LNCaP clone FGC (cell line): ENCODE measurements at regions not wholly inside any gene's neighbourhood (a gene's known extent, or its start where the extent isn't known, plus 50 kb on each side); places are given as distances from the start of the nearest gene placed in this dataset.

Experiments used
- DNase-seq: peaks from one replicate; pipeline ENCODE4 v3.0.0-alpha.2; 2011; ENCODE audit warnings: low read depth
- H3K4me3 ChIP-seq: 2 replicates; pipeline ENCODE4 v1.5.1; 2011; ENCODE audit warnings: mild to moderate bottlenecking, low read depth, low read length, control low read depth
- CTCF ChIP-seq: IDR thresholded peaks from 2 replicates; pipeline ENCODE4 v1.5.1; 2012; ENCODE audit warnings: mild to moderate bottlenecking; ENCODE audit not compliant: control insufficient read depth, insufficient read depth; ENCODE audit errors: extremely low read depth

DNA sequence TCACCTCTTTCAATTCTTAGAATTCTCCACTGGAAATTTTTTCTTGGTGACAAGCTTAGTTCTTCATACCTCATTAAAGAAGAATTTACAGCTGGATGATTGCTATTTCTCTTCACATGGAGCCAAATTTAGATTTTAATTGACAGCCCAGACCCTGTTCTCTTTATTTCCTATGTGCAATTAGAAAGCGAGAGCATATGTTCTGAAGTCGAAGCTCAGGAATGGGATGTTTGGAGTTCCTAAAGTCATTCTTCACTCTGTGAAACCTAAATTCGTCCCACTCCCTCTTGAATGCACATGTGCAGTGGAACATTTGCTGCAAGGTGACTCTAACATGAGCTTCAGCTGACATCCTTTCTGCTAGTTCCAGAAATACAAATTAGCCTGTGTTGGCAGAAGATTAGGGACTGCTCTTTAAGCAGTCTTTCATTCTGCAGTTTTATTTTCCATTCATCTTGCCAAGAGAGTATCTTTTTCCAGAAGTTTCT is 129.3 kb upstream of the KCNJ16 start:
- no peak overlapping the region for H3K4me3 ChIP-seq
- no peak for TF ChIP-seq CTCF
- DNase-seq, result no peak

DNA sequence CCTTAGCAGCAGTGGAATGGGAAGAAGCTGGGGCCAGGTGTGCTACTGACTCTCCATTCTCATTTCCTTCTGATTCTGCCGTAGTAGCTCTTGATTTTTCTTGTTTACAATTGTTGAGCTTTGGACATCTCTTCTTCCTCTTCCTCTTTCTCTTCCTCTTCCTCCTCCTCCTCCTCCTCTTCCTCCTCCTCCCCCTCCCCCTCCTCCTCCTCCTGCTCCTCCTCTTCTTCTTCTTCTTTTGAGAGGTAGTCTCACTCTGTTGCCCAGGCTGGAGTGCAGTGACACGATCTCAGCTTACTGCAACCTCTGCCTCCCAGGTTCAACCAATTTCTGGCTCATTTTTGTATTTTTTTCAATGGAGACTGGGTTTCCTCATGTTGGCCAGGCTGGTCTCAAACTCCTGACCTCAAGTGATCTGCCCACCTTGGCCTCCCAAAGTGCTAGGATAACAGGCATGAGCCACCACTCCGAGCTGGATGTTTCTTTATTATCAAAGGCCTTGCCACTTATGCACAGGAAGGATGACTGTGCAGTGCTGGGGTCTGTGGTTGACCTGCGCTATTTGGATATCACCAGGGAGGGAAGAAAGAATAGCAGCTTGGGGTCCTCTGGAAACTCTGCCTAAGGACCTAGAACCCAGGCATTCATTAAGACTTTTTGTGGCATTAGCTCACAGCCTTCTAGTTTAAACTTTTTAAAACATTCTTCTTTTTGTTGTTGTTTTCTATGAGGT is 127.8 kb upstream of the KCNJ16 start:
- no peak overlapping the region for H3K4me3 ChIP-seq
- no peak for TF ChIP-seq CTCF
- no peak for DNase-seq

DNA sequence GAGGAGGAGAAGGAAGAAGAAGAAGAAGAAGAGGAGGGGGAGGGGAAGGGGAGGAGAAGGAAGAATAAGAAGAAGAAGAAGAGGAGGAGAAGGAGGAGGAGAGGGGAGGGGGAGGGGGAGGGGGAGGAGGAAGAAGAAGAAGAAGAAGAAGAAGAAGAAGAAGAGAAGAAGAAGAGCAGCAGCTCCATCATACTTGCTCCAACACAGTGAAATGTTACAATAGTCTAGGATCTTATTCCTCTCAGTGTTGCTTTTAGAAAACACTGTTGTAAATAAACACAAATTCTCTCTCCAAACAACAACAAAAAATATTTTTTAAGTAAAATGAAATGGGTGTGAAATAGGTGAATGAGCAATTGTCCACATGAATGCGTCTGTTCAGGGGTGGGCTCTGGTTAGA is 126.6 kb upstream of the KCNJ16 start:
- no peak for DNase-seq
- no peak for TF ChIP-seq CTCF
- H3K4me3 ChIP-seq, result no peak overlapping the region

GRCh38 chr17:69949496-69949895 is 125.5 kb upstream of the KCNJ16 start:
- no peak overlapping the region for H3K4me3 ChIP-seq
- DNase-seq, result no peak
- TF ChIP-seq CTCF, result no peak

DNA sequence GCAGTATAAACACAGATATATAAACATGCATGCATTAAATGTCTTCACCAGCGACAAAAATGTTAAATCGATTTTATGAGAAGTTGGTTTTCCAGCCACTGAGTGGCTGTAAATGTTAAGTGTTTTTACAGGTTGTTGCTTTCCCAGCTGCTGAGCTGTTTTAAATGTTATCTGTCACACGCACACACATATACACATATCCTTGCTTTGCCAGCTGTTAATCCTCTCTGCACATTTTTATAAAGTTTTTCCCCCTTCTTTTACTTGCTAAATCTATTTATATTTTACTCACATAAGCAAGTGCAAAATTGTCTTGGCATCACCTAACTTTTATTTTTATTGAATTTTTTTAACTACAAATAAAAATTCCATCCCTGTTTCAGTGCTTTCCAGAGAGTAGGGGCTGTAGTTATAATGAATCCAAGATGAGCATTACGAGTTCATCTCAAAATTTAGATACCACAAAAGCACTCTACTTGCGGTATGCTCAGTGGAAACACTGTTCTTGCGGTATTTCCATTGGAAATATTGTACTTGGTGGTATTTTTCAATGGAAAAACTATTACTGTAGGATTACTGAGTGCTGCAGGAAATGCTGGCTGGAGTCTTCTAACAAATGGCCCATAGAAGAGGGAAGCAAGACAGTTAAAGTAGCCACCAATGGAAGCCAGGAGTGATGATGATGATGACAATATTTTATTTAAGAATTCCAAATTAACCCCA is 124.9 kb upstream of the KCNJ16 start:
- no peak overlapping the region for H3K4me3 ChIP-seq
- no peak for DNase-seq
- no peak for TF ChIP-seq CTCF

GRCh38 chr17:69950701-69951418 is 124.2 kb upstream of the KCNJ16 start:
- DNase-seq, result no peak
- no peak overlapping the region for H3K4me3 ChIP-seq
- TF ChIP-seq CTCF, result no peak
